ENCODE measurements at regions not wholly inside any gene's neighbourhood (a gene's known extent, or its start where the extent isn't known, plus 50 kb on each side); places are given as distances from the start of the nearest gene placed in this dataset.

DNA sequence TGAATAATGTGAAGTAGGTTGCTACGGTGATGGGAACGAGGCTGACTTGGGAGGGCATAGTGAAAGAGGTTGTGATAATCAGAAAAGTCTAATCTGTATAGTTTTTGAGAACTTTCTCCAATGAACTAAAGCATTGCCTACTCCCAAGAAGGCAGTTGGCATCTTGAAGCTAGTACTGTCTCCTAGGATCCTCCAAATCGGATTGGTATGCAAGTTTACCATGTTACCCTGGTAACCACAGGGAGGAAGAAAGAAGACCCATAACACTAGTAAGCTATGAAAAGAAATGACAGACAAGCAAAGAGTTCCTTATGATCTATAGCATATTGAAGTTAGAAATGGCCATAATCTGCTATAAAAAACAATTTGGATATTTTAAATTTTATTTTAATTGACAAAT lies 127.2 kb upstream of the SYNPR start (continued):
- TF ChIP-seq, protein P1, sequence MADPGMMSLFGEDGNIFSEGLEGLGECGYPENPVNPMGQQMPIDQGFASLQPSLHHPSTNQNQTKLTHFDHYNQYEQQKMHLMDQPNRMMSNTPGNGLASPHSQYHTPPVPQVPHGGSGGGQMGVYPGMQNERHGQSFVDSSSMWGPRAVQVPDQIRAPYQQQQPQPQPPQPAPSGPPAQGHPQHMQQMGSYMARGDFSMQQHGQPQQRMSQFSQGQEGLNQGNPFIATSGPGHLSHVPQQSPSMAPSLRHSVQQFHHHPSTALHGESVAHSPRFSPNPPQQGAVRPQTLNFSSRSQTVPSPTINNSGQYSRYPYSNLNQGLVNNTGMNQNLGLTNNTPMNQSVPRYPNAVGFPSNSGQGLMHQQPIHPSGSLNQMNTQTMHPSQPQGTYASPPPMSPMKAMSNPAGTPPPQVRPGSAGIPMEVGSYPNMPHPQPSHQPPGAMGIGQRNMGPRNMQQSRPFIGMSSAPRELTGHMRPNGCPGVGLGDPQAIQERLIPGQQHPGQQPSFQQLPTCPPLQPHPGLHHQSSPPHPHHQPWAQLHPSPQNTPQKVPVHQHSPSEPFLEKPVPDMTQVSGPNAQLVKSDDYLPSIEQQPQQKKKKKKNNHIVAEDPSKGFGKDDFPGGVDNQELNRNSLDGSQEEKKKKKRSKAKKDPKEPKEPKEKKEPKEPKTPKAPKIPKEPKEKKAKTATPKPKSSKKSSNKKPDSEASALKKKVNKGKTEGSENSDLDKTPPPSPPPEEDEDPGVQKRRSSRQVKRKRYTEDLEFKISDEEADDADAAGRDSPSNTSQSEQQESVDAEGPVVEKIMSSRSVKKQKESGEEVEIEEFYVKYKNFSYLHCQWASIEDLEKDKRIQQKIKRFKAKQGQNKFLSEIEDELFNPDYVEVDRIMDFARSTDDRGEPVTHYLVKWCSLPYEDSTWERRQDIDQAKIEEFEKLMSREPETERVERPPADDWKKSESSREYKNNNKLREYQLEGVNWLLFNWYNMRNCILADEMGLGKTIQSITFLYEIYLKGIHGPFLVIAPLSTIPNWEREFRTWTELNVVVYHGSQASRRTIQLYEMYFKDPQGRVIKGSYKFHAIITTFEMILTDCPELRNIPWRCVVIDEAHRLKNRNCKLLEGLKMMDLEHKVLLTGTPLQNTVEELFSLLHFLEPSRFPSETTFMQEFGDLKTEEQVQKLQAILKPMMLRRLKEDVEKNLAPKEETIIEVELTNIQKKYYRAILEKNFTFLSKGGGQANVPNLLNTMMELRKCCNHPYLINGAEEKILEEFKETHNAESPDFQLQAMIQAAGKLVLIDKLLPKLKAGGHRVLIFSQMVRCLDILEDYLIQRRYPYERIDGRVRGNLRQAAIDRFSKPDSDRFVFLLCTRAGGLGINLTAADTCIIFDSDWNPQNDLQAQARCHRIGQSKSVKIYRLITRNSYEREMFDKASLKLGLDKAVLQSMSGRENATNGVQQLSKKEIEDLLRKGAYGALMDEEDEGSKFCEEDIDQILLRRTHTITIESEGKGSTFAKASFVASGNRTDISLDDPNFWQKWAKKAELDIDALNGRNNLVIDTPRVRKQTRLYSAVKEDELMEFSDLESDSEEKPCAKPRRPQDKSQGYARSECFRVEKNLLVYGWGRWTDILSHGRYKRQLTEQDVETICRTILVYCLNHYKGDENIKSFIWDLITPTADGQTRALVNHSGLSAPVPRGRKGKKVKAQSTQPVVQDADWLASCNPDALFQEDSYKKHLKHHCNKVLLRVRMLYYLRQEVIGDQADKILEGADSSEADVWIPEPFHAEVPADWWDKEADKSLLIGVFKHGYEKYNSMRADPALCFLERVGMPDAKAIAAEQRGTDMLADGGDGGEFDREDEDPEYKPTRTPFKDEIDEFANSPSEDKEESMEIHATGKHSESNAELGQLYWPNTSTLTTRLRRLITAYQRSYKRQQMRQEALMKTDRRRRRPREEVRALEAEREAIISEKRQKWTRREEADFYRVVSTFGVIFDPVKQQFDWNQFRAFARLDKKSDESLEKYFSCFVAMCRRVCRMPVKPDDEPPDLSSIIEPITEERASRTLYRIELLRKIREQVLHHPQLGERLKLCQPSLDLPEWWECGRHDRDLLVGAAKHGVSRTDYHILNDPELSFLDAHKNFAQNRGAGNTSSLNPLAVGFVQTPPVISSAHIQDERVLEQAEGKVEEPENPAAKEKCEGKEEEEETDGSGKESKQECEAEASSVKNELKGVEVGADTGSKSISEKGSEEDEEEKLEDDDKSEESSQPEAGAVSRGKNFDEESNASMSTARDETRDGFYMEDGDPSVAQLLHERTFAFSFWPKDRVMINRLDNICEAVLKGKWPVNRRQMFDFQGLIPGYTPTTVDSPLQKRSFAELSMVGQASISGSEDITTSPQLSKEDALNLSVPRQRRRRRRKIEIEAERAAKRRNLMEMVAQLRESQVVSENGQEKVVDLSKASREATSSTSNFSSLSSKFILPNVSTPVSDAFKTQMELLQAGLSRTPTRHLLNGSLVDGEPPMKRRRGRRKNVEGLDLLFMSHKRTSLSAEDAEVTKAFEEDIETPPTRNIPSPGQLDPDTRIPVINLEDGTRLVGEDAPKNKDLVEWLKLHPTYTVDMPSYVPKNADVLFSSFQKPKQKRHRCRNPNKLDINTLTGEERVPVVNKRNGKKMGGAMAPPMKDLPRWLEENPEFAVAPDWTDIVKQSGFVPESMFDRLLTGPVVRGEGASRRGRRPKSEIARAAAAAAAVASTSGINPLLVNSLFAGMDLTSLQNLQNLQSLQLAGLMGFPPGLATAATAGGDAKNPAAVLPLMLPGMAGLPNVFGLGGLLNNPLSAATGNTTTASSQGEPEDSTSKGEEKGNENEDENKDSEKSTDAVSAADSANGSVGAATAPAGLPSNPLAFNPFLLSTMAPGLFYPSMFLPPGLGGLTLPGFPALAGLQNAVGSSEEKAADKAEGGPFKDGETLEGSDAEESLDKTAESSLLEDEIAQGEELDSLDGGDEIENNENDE (IDR thresholded peaks at IDR 0.05; ENCODE audit: insufficient replicate concordance, low read length): no peak
- no peak for TF ChIP-seq SP4 (IDR thresholded peaks at IDR 0.05; ENCODE audit: low read length)
- TF ChIP-seq RNF2 (IDR thresholded peaks at IDR 0.05; ENCODE audit: borderline replicate concordance, low read depth, low read length, missing control alignments, poor library complexity, severe bottlenecking): no peak
- no peak for TF ChIP-seq MAFK (IDR thresholded peaks at IDR 0.05; ENCODE audit: low read depth, low read length)
- no peak for TF ChIP-seq HDAC2 (IDR thresholded peaks at IDR 0.05; ENCODE audit: borderline replicate concordance in 1 of 2, low read depth in 2 of 2, low read length in 2 of 2)
- no peak for TF ChIP-seq RFX5 (IDR thresholded peaks at IDR 0.05; ENCODE audit: borderline replicate concordance, low read depth, low read length)
- no peak for TF ChIP-seq CTBP2 (IDR thresholded peaks at IDR 0.05; ENCODE audit: borderline replicate concordance, insufficient read depth, insufficient read length, low read length)
- TF ChIP-seq JUND (IDR thresholded peaks at IDR 0.05; ENCODE audit: low read length): no peak
- TF ChIP-seq SP1 (IDR thresholded peaks at IDR 0.05; ENCODE audit: low read depth, low read length): no peak
